H7 (cell line): ENCODE measurements at regions not wholly inside any gene's neighbourhood (a gene's known extent, or its start where the extent isn't known, plus 50 kb on each side); places are given as distances from the start of the nearest gene placed in this dataset.
"Not testable (repeated sequence)": the region's sequence is repeated elsewhere in the genome, so short reads cannot be mapped to it uniquely, and the experiment has no call there.

Experiments
- DNase-seq: peaks from one replicate; pipeline ENCODE4 v3.0.0; 2012
- H3K27me3 ChIP-seq: 2 replicates; pipeline ENCODE4 v1.6.0; 2011; ENCODE audit warnings: mild to moderate bottlenecking, low read length; ENCODE audit not compliant: control insufficient read depth, insufficient read depth
- H3K36me3 ChIP-seq: replicated peaks from 2 replicates; pipeline ENCODE4 v1.5.1; 2011; ENCODE audit warnings: low read length; ENCODE audit not compliant: control insufficient read depth, insufficient read depth
- H3K4me3 ChIP-seq: 2 replicates; pipeline ENCODE4 v1.5.1; 2011; ENCODE audit warnings: low read depth, mild to moderate bottlenecking, control low read depth, low read length, moderate library complexity; ENCODE audit not compliant: insufficient read depth

DNA sequence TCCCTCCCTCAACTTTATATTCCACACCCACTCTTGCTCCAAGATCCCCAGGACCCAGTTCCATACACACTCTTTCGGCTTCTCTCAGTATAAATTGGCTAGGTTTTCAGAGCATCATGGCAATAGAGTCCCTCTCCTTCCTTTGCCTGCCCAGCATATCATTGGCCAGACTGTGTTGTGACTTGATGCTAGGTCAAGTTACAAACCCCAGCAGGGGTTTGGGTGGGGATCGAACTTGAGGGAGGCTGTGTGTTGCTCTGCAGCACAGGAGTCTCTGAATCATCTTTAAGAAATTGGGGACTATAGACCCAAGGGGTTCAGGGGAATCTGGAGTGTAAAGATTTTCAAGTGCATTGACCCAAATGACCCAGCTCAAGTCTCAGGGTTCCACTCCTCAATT, 477.5 kb upstream of the MEIS1 start:
- H3K4me3 ChIP-seq: no peak overlapping the region
- H3K27me3 ChIP-seq: no peaks in the 10 kb centered on the region; the same call in 1 of the 2 replicates
- H3K36me3 ChIP-seq: no peaks in the 10 kb centered on the region
- DNase-seq: no peak

DNA sequence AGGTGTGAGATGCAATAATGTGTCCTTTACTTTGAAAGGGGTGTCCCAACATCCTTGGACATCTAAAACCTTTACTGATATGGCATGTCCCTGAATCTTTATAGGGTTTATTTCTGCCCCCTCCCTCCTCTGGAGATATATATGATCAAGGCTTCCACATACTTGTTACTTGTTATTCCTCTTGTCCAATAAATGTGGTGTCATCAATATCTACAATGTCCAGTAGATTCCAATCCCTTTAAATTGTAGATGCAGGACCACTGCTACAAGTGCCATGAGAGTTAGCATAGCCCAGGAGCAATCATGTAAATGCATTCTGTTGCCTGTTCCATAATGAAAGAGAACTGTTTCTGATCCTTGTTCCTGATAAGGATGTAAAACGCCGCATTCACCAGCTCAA, 479.7 kb upstream of the MEIS1 start:
- Histone ChIP-seq H3K27me3 (no peaks in the 10 kb centered on the region; the same call in 1 of the 2 replicates), H3K36me3 (no peaks in the 10 kb centered on the region)

GRCh38 chr2:65952966-65953761, 481.8 kb upstream of the MEIS1 start:
- Histone ChIP-seq H3K27me3 (no peaks in the 10 kb centered on the region; the same call in 1 of the 2 replicates), H3K4me3 (no peak overlapping the region), H3K36me3 (no peaks in the 10 kb centered on the region)
- DNase-seq: no peak

More for the DNA sequence above, 479.7 kb upstream of the MEIS1 start:
- no peak for DNase-seq
- no peak overlapping the region for H3K4me3 ChIP-seq

DNA sequence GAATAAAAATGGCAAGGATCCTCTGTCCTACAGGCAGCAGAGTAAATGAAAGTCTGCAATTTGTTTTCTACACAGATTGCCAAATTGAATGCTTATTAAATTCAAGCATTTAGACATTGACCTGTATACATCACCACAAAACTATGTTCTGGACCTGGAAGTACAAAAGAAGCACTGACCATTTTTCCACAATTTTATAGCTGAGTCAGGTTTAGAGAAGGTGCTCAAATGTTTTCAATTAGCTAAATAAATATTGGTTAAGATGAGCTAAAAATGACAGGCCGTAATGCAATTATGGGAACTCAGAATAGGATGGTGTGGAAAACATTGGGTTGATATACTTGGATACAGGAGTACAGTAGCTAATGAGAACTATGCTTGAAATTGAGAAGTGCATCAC, 490.7 kb upstream of the MEIS1 start:
- H3K4me3 ChIP-seq: no peak overlapping the region
- no peaks in the 10 kb centered on the region for H3K27me3 ChIP-seq
- no peaks in the 10 kb centered on the region for H3K36me3 ChIP-seq
- DNase-seq: no peak

DNA sequence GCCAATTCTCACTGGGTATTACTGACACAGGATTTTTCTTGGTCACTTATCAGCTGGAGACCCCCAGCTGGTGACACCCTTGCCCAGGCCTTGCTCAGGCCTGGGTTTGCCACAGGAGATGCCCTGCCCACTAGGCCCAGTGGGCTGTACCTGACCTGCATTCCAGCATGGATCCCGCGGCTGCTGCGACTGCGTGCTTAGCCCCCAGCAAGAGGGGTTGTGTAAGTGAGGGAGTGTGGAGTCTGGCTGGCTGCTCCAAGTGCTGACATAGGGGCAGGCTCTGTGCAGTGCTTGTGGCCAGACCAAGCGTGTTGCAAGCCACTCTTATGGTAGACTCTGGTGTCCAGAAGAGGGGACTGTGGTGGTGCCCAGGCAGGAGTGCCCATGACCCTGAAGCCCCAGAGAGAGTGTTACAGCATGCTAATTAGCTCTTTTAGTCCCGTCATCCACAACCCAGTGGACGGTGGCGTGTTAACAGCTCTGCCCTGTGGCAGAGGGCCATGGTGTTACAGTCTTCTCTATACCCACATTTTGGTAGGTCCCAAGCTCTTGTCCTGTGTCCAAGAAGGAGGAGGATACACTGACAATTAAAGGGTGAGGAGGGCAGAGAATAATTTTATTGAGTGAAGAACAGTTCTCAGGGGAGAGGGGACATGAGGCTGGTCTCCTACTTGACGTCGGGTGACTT, 491.7 kb upstream of the MEIS1 start:
- no peak for DNase-seq
- Histone ChIP-seq H3K4me3 (no peak overlapping the region), H3K27me3 (no peaks in the 10 kb centered on the region), H3K36me3 (no peaks in the 10 kb centered on the region)

GRCh38 chr2:65940856-65941255, 494.1 kb upstream of the MEIS1 start:
- Histone ChIP-seq H3K4me3 (no peak overlapping the region), H3K36me3 (no peaks in the 10 kb centered on the region), H3K27me3 (no peaks in the 10 kb centered on the region)
- no peak for DNase-seq

DNA sequence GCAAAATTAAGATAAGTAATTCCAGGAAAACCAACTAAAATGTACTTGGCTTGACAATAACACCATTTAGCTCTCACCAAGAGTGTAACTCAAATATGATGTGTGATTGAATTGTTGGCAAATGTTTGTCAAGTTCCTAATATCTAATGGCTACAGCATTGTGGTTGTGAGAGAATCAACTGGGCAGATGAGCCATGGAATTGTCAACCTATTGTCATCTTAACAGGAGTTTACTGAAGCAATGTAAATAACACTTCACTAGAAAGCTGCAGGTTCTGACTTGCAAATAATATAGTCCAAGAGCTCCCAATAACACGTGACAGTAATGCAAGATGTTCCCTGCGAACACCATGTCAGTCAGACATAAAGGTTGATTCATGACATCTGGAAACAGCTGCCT, 495.2 kb upstream of the MEIS1 start:
- Histone ChIP-seq H3K36me3 (no peaks in the 10 kb centered on the region), H3K27me3 (no peaks in the 10 kb centered on the region), H3K4me3 (no peak overlapping the region)
- DNase-seq: no peak

DNA sequence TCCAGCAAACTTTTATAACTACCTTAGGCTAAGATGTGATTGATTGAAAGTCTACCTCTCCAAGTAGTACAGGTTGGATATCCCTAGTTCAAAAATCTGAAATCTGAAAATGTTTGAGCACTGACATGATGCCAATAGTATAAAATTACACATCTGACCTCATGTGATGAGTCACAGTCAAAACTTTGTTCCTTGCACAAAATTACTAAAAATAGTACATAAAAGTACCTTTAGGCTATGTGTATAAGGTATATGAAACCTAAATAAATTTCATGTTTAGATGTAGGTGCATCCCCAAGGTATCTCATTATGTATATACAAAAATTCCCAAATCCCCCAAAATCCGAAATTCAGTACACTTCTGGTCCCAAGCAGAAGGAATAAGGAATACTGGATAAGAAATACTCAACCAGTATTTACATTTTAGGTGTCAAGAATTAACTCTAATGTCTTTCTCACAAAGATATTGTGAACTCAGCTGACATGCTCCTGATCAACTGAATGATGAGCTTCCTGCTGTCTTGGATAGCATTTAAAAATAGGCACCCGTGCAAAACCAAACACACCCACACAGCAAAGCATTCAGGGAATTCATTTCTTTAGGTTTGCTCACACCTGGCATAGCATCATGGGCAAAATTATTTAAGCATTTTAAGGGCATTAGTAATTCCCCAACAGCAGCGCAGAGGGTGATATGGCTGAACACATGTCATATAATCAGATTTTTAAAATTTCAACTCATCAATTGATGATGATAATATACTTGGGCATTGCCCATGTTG, 497.4 kb upstream of the MEIS1 start:
- Histone ChIP-seq H3K27me3 (no peaks in the 10 kb centered on the region), H3K36me3 (no peaks in the 10 kb centered on the region), H3K4me3 (no peak overlapping the region)
- DNase-seq: no peak

- DNase-seq: no peak
- Histone ChIP-seq H3K4me3 (no peak overlapping the region), H3K27me3 (no peaks in the 10 kb centered on the region), H3K36me3 (no peaks in the 10 kb centered on the region)
These were observed 499.8 kb upstream of the MEIS1 start for GRCh38 chr2:65934992-65935629.

- H3K36me3 ChIP-seq: no peaks in the 10 kb centered on the region
- no peaks in the 10 kb centered on the region for H3K27me3 ChIP-seq
- DNase-seq: no peak
- H3K4me3 ChIP-seq: no peak overlapping the region
These were observed 500.2 kb upstream of the SPRED2 start for GRCh38 chr2:65932571-65932970.

- no peak overlapping the region for H3K4me3 ChIP-seq
- no peak for DNase-seq
- H3K27me3 ChIP-seq: no peaks in the 10 kb centered on the region
- no peaks in the 10 kb centered on the region for H3K36me3 ChIP-seq
These were observed 498.7 kb upstream of the SPRED2 start for GRCh38 chr2:65931056-65931455.

GRCh38 chr2:65930259-65930658, 497.9 kb upstream of the SPRED2 start:
- no peak for DNase-seq
- Histone ChIP-seq H3K4me3 (no peak overlapping the region), H3K36me3 (no peaks in the 10 kb centered on the region), H3K27me3 (no peaks in the 10 kb centered on the region)

GRCh38 chr2:65929664-65930063, 497.3 kb upstream of the SPRED2 start:
- DNase-seq, H3K4me3 ChIP-seq, H3K27me3 ChIP-seq, H3K36me3 ChIP-seq: not testable (repeated sequence)

DNA sequence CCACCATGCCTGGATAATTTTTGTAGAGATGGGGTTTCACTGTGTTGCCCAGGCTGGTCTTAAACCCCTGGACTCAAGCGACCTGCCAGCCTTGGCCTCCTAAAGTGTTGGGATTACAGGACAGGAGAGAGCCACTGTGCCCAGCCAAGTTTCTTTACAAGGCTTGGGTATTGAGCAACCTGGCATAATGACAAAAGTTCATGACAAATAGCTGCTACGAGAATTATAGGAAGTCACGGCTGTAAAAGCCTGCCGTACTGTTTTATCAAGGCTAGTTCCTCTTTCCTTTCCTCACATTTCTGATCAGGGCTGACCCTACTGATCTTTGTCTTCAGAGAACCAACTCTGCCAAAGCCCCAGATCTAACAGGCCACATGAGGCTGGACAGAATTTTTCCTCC, 490.4 kb upstream of the SPRED2 start:
- no peaks in the 10 kb centered on the region for H3K36me3 ChIP-seq
- DNase-seq: no peak
- H3K27me3 ChIP-seq: no peaks in the 10 kb centered on the region
- no peak overlapping the region for H3K4me3 ChIP-seq
